HCT116 (cell line): ENCODE measurements at regions not wholly inside any gene's neighbourhood (a gene's known extent, or its start where the extent isn't known, plus 50 kb on each side); places are given as distances from the start of the nearest gene placed in this dataset.

Source experiments
- ATAC-seq: fragments of 200-7000 bp; cut with Tn5 transposase; 2 replicates; pipeline ENCODE4 v1.9.1; 2020; ENCODE audit warnings: mild to moderate bottlenecking, moderate library complexity
- BruUV-seq: library from RNA; stranded (reverse); fragments of 400-500 nt; replicated peaks from 2 replicates; lab custom pipeline; 2021; lab: Mats Ljungman, UMichigan
- CTCF ChIA-PET: fragments of 300-600 bp; sonication (Branson Sonifier 250); formaldehyde crosslinking; loops from one replicate; lab custom pipeline; 2021; ENCODE audit warnings: antibody characterized with exemption; lab: Charles Lee
- POLR2A ChIA-PET: fragments of 300-600, 350-600 bp; sonication (Branson Sonifier 250); formaldehyde crosslinking; loops from one replicate; lab custom pipeline; 2021; ENCODE audit warnings: antibody characterized with exemption; lab: Charles Lee
- RAD21 ChIA-PET, 2 experiments: fragments of 300-600 bp; sonication (Branson Sonifier 250); formaldehyde crosslinking; loops; one replicate each; lab custom pipeline; 2023; ENCODE audit warnings: low total read pairs in 2 of 2; ENCODE audit not compliant: uncharacterized antibody in 2 of 2, unreplicated experiment in 2 of 2, low non-redundant PET in 1 of 2; lab: Charles Lee
- DNase-seq: peaks from one replicate; pipeline ENCODE4 v3.0.0-alpha.2; 2010; ENCODE audit warnings: low read depth, low spot score
- H2AFZ ChIP-seq: fragments of 200-600 bp; shearing (Covaris generic), sonication (generic); 2 replicates; pipeline ENCODE4 v1.6.1; 2017; ENCODE audit warnings: low read depth, mixed run types, mixed read lengths, antibody characterized with exemption, low read length; ENCODE audit not compliant: poor library complexity, severe bottlenecking
- H3K27ac ChIP-seq: 2 replicates; pipeline ENCODE4 v1.5.1; 2012; ENCODE audit warnings: low read depth, low read length
- H3K27me3 ChIP-seq: fragments of 200-600 bp; sonication (generic); 2 replicates; pipeline ENCODE4 v1.6.1; 2016; ENCODE audit warnings: mixed run types, low read length, mixed read lengths; ENCODE audit not compliant: insufficient read depth
- H3K36me3 ChIP-seq, 2 experiments: fragments of 200-500 bp in 1 of 2; fragments of 200-600 bp in 1 of 2; sonication (Bioruptor generic) in 1 of 2; sonication (generic) in 1 of 2; 2 replicates each; pipeline versions ENCODE4 v1.5.1 to v1.6.1; 2014 to 2016; ENCODE audit warnings: low read length in 2 of 2, inconsistent platforms in 1 of 2, mixed read lengths in 1 of 2, mixed run types in 1 of 2; ENCODE audit not compliant: insufficient read depth in 2 of 2, control insufficient read depth in 1 of 2
- H3K4me1 ChIP-seq, 2 experiments: fragments of 200-600 bp in 1 of 2; sonication (generic) in 1 of 2; 2 replicates each; pipeline versions ENCODE4 v1.5.1 to v1.6.1; 2012 to 2017; ENCODE audit warnings: low read length in 2 of 2, inconsistent platforms in 1 of 2, mild to moderate bottlenecking in 1 of 2, mixed read lengths in 1 of 2, mixed run types in 1 of 2, moderate library complexity in 1 of 2; ENCODE audit not compliant: insufficient read depth in 2 of 2, control insufficient read depth in 1 of 2
- H3K4me2 ChIP-seq: fragments of 200-600 bp; sonication (generic); 2 replicates; pipeline ENCODE4 v1.6.1; 2017; ENCODE audit warnings: mixed run types, low read length, mixed read lengths
- H3K4me3 ChIP-seq, 2 experiments: fragments of 200-600 bp in 1 of 2; sonication (generic) in 1 of 2; replicated peaks in 1 of 2; 2 replicates each; pipeline ENCODE4 v1.5.1; 2011 to 2016; ENCODE audit warnings: low read length in 2 of 2, control low read depth in 1 of 2, low read depth in 1 of 2, mild to moderate bottlenecking in 1 of 2, mixed read lengths in 1 of 2, mixed run types in 1 of 2
- H3K79me2 ChIP-seq: fragments of 200-600 bp; sonication (generic); 2 replicates; pipeline ENCODE4 v1.6.1; 2017; ENCODE audit warnings: mild to moderate bottlenecking, mixed run types, low read length, moderate library complexity, mixed read lengths; ENCODE audit not compliant: insufficient read depth
- H3K9ac ChIP-seq: fragments of 200-600 bp; sonication (generic); 2 replicates; pipeline ENCODE4 v1.6.1; 2016; ENCODE audit warnings: low read length, mixed read lengths
- H3K9me2 ChIP-seq: fragments of 200-600 bp; sonication (generic), shearing (Covaris generic); 2 replicates; pipeline ENCODE4 v1.6.1; 2017; ENCODE audit warnings: mixed run types, mild to moderate bottlenecking, moderate library complexity; ENCODE audit not compliant: insufficient read depth
- H3K9me3 ChIP-seq, 2 experiments: fragments of 200-500 bp in 1 of 2; fragments of 200-600 bp in 1 of 2; sonication (Bioruptor generic) in 1 of 2; sonication (generic) in 1 of 2; 2 replicates each; pipeline ENCODE4 v1.6.1; 2014 to 2017; ENCODE audit warnings: low read length in 2 of 2, mixed read lengths in 2 of 2, inconsistent platforms in 1 of 2, low read depth in 1 of 2, mild to moderate bottlenecking in 1 of 2, mixed run types in 1 of 2, moderate library complexity in 1 of 2; ENCODE audit not compliant: control insufficient read depth in 1 of 2, insufficient read depth in 1 of 2
- H4K20me1 ChIP-seq: fragments of 200-600 bp; sonication (generic), shearing (Covaris generic); 2 replicates; pipeline ENCODE4 v1.6.1; 2017; ENCODE audit warnings: mixed run types, mild to moderate bottlenecking, moderate library complexity; ENCODE audit not compliant: insufficient read depth
- EGR1 ChIP-seq: IDR thresholded peaks from 2 replicates; pipeline ENCODE4 v1.6.1; 2012; ENCODE audit warnings: low read depth
- ELF1 ChIP-seq: IDR thresholded peaks from 2 replicates; pipeline ENCODE4 v1.6.1; 2012; ENCODE audit warnings: low read depth, borderline replicate concordance
- JUND ChIP-seq: IDR thresholded peaks from 2 replicates; pipeline ENCODE4 v1.6.1; 2012
- POLR2AphosphoS5 ChIP-seq: IDR thresholded peaks from 2 replicates; pipeline ENCODE4 v1.6.1; 2011; ENCODE audit warnings: mild to moderate bottlenecking, low read depth, low read length, moderate library complexity
- REST ChIP-seq: IDR thresholded peaks from 2 replicates; pipeline ENCODE4 v1.6.1; 2012; ENCODE audit warnings: low read depth
- SP1 ChIP-seq: IDR thresholded peaks from 2 replicates; pipeline ENCODE4 v1.6.1; 2012; ENCODE audit warnings: low read depth
- SRF ChIP-seq: IDR thresholded peaks from 2 replicates; pipeline ENCODE4 v1.6.1; 2012; ENCODE audit warnings: low read depth
- ZFX ChIP-seq: fragments of 450-650 bp; IDR thresholded peaks from 2 replicates; pipeline ENCODE4 v1.6.1; 2017
- ZNF274 ChIP-seq: fragments of 200-500 bp; sonication (Bioruptor generic); IDR thresholded peaks from 2 replicates; pipeline ENCODE4 v1.6.1; 2014; ENCODE audit warnings: mild to moderate bottlenecking, low read depth, low read length, inconsistent platforms
- intact Hi-C: fragments of 100-400 bp; cut with micrococcal nuclease; formaldehyde crosslinking; loops from 2 replicates; pipeline ENCODE4 v1.10.0; 2022
- TF ChIP-seq, protein P1 (sequence below): IDR thresholded peaks from 2 replicates; pipeline ENCODE4 v1.6.1; 2011; ENCODE audit warnings: mild to moderate bottlenecking, low read length, moderate library complexity; ENCODE audit not compliant: insufficient replicate concordance; ENCODE audit errors: extremely low read depth
- TF ChIP-seq, protein P2 (sequence below): IDR thresholded peaks from 2 replicates; pipeline ENCODE4 v1.6.1; 2012

- H3K36me3 ChIP-seq: no peaks in the 10 kb centered on the region
- BruUV-seq: no TSS peak
- H3K9ac ChIP-seq: no peak overlapping the region
- H3K4me2 ChIP-seq: no peak overlapping the region
- ATAC-seq (no peak), DNase-seq (no peak)
- H3K9me2 ChIP-seq: no peaks in the 10 kb centered on the region
- ChIA-PET RAD21 (no interaction called here), CTCF (no interaction called here), POLR2A (no interaction called here)
- TF ChIP-seq SRF (no peak), ELF1 (no peak), REST (no peak), EGR1 (no peak), ZNF274 (no peak)
- no peak overlapping the region for H3K27ac ChIP-seq
- no peak overlapping the region for H2AFZ ChIP-seq
- no peaks in the 10 kb centered on the region for H4K20me1 ChIP-seq
- H3K79me2 ChIP-seq: no peaks in the 10 kb centered on the region
- H3K4me1 ChIP-seq: peaks cover 9 to 21% of the 10 kb centered on the region in 2 experiments
- no peaks in the 10 kb centered on the region for H3K9me3 ChIP-seq
- no peak overlapping the region for H3K4me3 ChIP-seq
- no peaks in the 10 kb centered on the region for H3K27me3 ChIP-seq
- intact Hi-C loops: no loop called here
Measured at GRCh38 chr10:29869593-29869992, 189.8 kb downstream of the JCAD start.

DNA sequence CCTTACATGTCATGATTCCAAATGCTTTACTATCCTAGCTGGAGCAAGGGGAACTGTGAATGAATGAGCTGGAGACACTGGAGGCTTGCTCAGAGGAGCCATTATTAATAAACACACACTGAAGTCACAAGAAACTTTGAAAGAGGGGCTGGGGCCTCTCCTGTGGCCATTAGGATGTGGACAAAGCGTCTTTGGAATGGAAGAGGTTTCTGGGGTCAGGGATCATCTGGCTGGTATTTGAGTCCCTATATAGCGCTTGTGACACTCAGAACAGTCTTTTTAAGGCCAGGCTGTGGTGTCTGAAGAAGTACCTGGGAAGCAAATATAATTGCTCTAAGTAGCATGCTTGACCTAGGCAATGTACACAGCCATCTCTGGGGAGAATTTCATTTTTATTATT is 193.0 kb downstream of the JCAD start:
- intact Hi-C loops: no loop called here
- H3K9me3 ChIP-seq: no peaks in the 10 kb centered on the region
- peak overlapping the region; percentile 92 for H2AFZ ChIP-seq
- H4K20me1 ChIP-seq: no peaks in the 10 kb centered on the region
- H3K27me3 ChIP-seq: no peaks in the 10 kb centered on the region
- peak overlapping the region; percentile 64 for H3K4me2 ChIP-seq
- no TSS peak for BruUV-seq
- ChIA-PET CTCF (no interaction called here), POLR2A (no interaction called here), RAD21 (no interaction called here)
- ATAC-seq (no peak), DNase-seq (no peak)
- no peaks in the 10 kb centered on the region for H3K79me2 ChIP-seq
- H3K4me1 ChIP-seq: peaks cover 11 to 46% of the 10 kb centered on the region in 2 experiments
- no peak overlapping the region for H3K4me3 ChIP-seq
- no peaks in the 10 kb centered on the region for H3K36me3 ChIP-seq
- H3K9me2 ChIP-seq: no peaks in the 10 kb centered on the region
- H3K27ac ChIP-seq: no peak overlapping the region; the same call in 1 of the 2 replicates
- H3K9ac ChIP-seq: peak overlapping the region; percentile 18; the same call in 1 of the 2 replicates
- TF ChIP-seq POLR2AphosphoS5 (no peak), JUND (no peak), ZFX (no peak), REST (no peak), SP1 (no peak)
- TF ChIP-seq, protein P1, sequence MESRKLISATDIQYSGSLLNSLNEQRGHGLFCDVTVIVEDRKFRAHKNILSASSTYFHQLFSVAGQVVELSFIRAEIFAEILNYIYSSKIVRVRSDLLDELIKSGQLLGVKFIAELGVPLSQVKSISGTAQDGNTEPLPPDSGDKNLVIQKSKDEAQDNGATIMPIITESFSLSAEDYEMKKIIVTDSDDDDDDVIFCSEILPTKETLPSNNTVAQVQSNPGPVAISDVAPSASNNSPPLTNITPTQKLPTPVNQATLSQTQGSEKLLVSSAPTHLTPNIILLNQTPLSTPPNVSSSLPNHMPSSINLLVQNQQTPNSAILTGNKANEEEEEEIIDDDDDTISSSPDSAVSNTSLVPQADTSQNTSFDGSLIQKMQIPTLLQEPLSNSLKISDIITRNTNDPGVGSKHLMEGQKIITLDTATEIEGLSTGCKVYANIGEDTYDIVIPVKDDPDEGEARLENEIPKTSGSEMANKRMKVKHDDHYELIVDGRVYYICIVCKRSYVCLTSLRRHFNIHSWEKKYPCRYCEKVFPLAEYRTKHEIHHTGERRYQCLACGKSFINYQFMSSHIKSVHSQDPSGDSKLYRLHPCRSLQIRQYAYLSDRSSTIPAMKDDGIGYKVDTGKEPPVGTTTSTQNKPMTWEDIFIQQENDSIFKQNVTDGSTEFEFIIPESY: no peak
- TF ChIP-seq, protein P2, sequence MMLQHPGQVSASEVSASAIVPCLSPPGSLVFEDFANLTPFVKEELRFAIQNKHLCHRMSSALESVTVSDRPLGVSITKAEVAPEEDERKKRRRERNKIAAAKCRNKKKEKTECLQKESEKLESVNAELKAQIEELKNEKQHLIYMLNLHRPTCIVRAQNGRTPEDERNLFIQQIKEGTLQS: no peak
